Choroid plexus epithelial cell (primary cell): ENCODE measurements at regions not wholly inside any gene's neighbourhood (a gene's known extent, or its start where the extent isn't known, plus 50 kb on each side); places are given as distances from the start of the nearest gene placed in this dataset.
"Not testable (repeated sequence)": the region's sequence is repeated elsewhere in the genome, so short reads cannot be mapped to it uniquely, and the experiment has no call there.

Experiments used
- DNase-seq: peaks from one replicate; pipeline ENCODE4 v3.0.0-alpha.2; 2010; ENCODE audit warnings: low read depth
- H3K4me3 ChIP-seq: 2 replicates; pipeline ENCODE4 v1.5.1; 2011; ENCODE audit warnings: low read depth, mild to moderate bottlenecking, control low read depth, low read length, moderate library complexity
- TF ChIP-seq, protein P1 (sequence below): conservative IDR thresholded peaks from 2 replicates; pipeline ENCODE4 v1.5.1; 2011; ENCODE audit warnings: low read depth, mild to moderate bottlenecking, control low read depth, inconsistent platforms, low read length, moderate library complexity

DNA sequence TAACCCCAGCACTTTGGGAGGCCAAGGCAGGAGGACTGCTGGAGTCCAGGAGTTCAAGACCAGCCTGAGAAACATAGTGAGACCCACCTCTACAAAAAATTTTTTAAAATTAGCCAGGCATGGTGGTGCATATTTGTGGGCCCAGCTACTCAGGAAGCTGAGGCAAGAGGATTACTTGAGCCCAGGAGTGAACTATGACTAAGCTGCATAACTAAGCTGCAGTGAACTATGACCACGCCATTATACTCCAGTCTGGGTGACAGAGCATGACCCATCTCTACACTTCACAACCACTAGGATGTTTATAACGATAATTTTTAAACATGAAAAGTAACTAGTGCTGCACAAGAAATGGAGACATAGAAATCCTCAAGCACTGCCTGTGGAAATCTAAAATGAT, 352.7 kb upstream of the SGCG start:
- TF ChIP-seq, protein P1, sequence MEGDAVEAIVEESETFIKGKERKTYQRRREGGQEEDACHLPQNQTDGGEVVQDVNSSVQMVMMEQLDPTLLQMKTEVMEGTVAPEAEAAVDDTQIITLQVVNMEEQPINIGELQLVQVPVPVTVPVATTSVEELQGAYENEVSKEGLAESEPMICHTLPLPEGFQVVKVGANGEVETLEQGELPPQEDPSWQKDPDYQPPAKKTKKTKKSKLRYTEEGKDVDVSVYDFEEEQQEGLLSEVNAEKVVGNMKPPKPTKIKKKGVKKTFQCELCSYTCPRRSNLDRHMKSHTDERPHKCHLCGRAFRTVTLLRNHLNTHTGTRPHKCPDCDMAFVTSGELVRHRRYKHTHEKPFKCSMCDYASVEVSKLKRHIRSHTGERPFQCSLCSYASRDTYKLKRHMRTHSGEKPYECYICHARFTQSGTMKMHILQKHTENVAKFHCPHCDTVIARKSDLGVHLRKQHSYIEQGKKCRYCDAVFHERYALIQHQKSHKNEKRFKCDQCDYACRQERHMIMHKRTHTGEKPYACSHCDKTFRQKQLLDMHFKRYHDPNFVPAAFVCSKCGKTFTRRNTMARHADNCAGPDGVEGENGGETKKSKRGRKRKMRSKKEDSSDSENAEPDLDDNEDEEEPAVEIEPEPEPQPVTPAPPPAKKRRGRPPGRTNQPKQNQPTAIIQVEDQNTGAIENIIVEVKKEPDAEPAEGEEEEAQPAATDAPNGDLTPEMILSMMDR = no peak
- no peak for DNase-seq
- no peak overlapping the region for H3K4me3 ChIP-seq

DNA sequence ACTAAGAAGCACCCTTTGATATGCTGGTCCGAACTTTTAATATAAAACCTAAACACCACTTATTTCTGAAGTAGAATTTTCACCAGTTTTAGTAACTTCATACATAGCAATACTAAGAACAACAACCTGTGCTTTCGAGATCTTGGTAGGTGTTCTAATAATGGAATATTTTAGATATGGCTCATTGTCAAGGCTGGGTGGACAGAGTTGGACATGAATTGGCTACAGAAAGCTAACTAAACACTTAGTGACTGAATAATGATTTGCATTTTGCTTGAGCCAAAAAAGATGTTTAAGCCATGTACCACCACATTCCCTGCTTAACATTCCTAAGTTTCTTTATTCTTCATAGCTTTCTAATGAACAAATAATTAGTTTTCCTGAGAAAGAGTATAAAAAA, 344.3 kb upstream of the SGCG start:
- DNase-seq = no peak
- TF ChIP-seq, protein P1 = no peak
- no peak overlapping the region for H3K4me3 ChIP-seq

DNA sequence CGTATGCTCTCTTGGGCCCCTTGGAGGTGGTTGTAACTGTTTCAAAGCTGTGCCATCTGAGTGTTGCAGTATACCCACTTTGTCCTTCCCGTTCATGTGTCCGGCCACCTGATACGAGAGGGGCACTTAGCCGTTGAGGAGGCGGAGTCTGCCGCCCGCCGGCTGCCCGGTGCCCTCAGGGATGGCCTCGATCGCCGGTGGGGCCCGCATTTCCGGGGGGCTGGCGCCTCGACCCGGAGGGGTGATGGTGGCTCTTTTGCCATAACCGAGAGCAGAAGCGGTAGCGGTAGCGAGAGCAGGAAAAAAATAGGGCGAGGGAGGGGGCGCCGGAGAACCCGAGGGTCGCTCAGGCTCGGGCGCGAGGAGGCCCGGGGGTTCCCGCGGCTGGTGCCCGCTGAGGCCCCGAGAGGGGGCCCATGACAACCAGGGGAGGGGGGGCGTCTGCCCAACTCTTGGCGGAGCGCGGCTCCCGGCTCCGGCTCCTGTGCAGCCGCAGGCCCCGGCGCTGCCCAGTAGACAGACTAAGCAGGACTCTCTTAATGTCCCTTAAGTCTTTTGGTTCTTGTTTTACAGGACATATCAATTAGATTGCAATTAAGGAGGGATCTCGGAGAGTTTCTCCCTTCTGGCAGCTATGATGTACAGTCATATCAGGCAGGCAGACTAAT, 342.7 kb upstream of the SGCG start:
- no peak for DNase-seq
- H3K4me3 ChIP-seq = no peak overlapping the region
- TF ChIP-seq, protein P1 = no peak

DNA sequence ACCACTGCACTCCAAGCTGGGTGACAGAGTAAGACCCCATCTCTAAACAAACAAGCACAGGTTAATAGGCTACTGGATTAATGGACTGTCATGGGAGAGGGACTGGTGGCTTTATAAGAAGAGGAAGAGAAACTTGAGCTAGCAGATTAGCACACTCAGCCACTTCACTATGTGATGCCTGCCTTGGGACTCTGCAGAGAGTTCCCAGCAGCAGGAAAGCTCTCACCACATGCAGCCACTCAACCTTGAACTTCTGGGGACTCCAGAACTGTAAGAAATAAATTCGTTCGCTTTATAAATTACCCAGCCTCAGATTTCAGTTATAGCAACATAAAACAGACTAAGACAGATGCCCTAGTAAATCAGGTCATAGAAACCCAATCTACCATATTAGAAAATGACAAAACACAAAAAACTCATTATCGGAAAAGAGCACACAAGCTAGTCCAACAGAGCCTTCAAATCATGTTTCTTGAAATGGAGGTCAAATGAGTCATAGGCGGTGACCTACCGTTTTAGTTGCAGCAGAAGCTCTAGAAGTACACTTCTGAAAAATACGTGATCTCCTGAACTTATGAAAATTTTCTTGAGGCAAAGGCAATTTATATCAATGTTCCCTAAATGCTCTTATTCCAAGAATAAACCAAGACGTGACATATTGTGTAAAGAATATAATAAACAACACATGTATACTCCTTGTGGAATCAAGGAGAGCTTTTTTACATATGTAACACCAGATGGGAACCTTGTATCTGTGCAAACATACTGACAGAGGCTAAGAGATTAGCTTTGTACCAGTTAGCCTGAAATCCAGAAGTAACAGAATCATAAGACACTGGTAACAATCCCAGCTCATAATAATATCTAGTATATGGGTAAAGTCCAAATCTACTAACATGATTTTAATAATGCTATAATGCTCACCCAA, 340.9 kb upstream of the SGCG start:
- no peak overlapping the region for H3K4me3 ChIP-seq
- TF ChIP-seq, protein P1 = no peak
- DNase-seq = no peak

DNA sequence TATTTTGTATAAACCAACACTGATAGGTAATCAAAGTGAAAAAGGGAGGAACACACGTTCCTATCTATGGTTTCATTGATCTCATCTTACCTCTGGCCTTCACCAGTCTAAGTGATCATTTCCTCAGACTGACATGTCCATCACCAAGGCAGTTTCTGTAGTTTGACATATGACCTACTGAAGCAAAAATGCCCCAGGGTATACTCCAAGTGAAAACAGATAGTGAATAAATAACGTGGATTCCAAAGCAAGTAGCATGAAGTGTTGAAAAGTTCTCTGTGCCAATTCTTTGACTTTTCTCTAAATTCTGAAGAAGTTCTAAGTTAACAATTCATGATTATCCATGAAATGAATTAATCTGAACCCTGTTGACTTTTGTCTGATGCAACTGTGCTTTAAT, 334.2 kb upstream of the SGCG start:
- no peak for DNase-seq
- H3K4me3 ChIP-seq = no peak overlapping the region
- TF ChIP-seq, protein P1 = no peak

DNA sequence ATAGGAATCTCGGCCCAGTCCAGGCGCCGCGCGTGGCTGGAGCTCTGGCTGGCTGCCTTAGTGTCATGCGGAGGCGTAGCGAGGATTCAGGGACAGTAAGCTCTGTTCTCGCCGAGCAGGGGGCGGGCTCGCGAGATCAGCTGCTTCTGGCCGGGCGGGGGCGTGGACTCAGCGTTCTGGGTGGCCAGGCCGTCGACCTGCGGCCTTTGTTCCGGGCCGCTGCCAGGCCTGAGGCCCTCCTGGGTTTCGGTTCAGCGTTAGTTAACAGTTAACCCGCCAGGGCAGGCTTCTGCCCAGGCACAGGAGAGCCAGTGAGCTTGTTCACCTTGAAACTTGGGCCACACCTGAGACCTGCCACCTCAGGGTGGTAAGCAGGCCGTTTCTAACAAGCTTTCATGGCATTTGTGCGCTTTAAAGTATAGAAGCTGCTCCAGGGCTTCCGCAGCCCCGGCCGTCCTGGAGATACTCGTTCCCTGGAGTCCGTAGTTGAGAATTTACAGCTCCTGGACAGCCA, 332.2 kb upstream of the SGCG start:
- no peak overlapping the region for H3K4me3 ChIP-seq
- TF ChIP-seq, protein P1 = no peak
- DNase-seq = no peak

DNA sequence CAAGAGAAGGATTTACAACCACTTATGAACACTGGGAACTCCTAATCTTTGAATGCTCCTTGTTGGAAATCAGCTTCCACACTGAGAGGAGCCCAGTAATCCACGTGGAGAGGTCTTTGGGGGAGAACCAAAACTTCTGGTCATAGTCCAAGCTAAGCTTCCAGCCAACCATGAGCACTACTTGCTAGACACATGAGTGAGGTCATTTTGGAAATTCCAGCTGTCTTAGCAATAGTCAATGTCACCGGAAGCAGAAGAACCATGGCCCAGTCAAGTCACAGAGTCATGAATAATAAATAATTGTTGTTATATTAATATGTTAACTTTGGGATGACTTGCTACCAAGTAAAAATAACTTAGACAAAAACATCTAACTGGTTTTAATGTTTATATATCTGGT, 324.9 kb upstream of the SGCG start:
- TF ChIP-seq, protein P1 = no peak
- no peak overlapping the region for H3K4me3 ChIP-seq
- DNase-seq = no peak

DNA sequence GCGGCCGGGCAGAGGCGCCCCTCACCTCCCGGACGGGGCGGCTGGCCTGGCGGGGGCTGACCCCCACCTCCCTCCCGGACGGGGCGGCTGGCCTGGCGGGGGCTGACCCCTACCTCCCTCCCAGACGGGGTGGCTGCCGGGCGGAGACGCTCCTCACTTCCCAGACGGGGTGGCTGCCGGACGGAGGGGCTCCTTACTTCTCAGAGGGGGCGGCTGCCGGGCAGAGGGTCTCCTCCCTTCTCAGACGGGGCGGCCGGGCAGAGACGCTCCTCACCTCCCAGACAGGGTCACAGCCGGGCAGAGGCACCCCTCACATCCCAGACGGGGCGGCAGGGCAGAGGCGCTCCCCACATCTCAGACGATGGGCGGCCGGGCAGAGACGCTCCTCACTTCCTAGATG, 321.8 kb upstream of the SGCG start:
- not testable (repeated sequence) for H3K4me3 ChIP-seq, DNase-seq

DNA sequence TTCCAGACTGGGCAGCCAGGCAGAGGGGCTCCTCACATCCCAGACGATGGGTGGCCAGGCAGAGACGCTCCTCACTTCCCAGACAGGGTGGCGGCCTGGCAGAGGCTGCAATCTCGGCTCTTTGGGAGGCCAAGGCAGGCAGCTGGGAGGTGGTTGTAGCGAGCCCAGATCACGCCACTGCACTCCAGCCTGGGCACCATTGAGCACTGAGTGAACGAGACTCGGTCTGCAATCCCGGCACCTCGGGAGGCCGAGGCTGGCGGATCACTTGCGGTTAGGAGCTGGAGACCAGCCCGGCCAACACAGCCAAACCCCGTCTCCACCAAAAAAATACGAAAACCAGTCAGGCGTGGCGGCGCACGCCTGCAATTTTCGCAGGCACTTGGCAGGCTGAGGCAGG, 321.4 kb upstream of the SGCG start:
- not testable (repeated sequence) for H3K4me3 ChIP-seq, DNase-seq
